ENCODE measurements at regions not wholly inside any gene's neighbourhood (a gene's known extent, or its start where the extent isn't known, plus 50 kb on each side); places are given as distances from the start of the nearest gene placed in this dataset.
"Not testable (repeated sequence)": the region's sequence is repeated elsewhere in the genome, so short reads cannot be mapped to it uniquely, and the experiment has no call there.

DNA sequence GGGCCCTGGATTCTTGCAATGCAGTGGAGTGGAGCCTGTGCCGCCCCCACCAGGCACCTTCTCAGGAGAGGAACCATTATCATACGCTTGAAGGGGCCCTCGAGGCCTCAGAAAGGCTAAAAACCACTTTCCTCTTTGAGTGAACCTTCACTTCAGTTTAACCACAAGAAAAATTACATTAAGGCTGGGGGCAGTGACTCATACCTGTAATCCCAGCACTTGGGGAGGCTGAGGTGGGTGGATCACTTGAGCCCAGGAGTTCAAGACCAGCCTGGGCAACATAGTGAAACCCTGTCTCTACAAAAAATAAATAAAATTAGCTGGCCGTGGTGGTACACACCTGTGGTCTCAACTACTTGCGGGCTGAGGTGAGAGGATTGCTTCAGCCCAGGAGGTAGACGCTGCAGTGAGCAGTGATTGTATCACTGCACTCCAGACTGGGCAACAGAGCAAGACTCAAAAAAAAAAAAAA lies 165.8 kb upstream of the GRK3 start:
- FAIRE-seq: not testable (repeated sequence)

DNA sequence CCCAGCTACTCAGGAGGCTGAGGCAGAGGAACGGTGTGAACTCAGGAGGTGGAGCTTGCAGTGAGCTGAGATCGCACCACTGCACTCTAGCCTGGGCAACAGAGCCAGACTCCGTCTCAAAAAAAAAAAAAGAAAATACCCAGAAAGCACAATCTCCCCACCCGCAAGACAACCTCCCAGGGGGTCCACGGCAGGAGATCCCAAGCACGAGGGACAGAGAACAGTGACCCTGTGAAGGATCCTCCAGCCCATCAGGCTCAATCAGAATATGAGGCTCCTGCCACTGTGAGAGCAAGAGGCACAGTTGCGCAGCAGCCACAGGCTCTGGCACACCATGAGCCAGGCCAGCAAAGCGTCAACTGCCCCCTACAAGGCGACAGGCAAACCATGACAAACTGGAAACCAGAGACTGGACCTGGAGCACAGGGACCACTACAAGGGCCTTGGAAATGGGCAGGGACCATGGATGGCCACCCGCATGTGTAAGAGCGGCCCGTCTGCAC lies 164.8 kb upstream of the GRK3 start:
- no peak for FAIRE-seq

DNA sequence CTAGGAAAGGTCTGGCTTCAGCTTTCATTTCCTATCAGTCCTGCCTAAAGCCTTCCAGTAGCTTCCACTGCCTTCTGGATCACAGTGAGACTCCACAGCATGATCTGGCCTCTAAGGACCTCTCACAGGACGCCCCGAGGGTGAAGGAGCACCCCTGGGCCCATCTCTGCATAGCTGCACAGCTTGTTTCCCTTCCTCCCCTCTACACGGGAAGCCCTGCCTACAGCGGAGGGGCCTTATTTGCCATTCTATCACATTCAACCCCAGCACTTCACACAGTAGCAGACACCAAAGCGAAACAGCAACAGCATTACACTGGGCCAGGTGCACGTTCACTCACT lies 162.3 kb upstream of the GRK3 start:
- FAIRE-seq: no peak

DNA sequence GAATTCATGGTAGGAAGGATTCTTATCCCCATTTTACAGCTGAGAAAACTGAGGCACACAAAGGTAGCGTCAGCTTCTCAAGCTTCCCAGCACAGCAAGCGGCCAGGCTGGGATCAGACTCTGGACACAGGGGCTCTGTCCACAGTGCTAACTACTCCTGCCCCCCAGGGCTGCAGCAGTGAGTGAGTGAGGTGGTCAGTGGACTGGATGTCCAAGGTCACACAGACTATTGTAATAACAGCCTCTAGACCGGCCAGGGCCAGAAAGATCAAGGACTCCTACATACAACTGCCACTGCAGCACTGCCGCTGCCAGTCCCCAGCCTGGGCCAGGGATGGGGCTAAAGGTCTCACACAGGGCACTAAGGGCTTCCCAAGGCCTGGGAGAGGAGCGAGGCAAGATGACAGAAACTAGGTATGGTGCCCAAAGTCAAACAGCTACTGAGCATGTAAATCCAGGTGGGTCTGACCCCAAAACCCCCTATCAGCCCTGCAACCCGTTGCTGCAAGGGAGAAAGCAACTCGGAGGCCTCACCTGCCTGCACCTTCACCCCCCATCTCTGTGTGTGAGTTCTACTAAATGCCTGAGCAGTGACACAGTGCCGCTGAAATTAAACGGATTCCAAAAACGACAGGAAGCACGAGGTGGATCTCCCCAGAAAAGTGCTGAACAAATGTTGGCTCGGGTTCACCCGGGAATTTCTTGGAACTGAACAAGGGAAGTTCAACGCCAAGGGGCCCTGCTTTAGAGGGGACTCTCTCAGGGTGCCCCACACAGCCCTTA lies 161.8 kb upstream of the GRK3 start:
- FAIRE-seq: no peak

DNA sequence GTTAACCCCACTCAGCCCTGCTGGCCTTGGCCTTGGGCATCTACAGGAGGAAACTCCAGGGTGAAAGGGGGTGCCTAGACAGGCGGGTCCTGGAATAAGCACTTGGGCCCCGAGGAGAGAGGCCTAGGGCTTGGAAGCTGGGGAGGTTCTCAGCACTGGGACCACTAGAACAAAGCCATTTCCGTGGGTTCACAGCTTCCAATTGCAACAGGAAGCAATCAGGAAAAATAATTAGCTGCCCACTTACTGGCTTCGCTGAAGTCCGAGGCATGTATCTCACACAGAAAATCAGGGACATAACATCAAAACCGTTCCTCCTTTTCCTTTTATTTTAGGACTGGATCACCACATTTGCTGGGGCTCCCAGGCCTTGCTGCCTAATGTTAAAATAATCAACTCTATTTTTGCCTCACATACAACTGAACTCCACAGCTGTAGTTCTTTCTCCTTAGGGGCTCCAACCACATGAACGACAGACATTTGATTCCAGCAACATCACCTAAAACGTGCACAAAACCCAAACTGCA lies 161.1 kb upstream of the GRK3 start:
- no peak for FAIRE-seq

DNA sequence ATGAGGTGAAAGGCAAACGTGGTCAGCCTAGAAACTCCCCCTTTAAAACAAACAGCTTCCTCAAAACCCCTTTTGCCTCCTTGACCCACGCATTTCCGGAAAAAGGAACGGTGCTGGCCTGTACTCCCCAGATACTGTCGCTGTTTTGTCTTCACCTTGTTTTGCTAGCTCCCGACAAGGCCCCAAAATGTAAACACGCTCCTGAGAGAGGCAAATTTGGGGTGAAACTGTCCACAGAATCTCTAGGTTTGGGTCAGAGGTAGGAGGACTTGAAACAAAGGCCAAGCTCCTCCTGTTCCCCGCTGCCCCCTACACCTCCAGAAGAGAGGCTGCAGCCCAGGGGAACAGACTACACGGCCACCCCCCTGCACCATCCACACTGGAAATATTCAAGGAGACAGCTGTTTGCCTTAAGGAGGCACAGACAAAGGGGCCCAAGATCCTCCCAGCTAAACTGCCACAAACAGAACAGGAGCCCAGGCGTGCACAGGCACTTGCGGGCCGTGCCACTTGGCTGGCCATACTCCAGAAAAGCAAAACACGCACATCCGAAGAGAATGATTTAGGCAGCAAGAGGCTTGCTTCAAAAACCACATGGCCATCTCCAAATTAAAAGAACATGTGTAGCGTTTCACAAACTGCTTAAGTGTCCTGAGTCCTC lies 160.5 kb upstream of the GRK3 start:
- no peak for FAIRE-seq

DNA sequence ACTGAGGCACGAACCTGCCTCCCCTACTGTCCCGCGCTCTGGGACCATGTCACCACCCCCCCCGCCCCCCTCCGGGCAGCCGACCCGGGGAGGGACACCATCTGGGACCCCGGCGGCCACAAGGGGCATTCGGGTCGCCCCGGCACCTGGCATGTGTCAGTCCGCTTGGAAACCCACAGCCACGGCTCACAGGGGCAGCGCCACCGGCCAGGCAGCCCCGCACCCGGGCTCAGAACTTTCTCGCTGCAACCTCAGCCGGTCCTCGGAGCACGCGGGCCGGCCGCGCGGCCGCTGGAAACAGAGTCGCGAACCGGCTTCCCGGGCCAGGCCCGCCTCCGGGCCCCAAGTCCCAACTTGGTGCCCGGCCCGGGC lies 159.9 kb upstream of the GRK3 start:
- FAIRE-seq: no peak

DNA sequence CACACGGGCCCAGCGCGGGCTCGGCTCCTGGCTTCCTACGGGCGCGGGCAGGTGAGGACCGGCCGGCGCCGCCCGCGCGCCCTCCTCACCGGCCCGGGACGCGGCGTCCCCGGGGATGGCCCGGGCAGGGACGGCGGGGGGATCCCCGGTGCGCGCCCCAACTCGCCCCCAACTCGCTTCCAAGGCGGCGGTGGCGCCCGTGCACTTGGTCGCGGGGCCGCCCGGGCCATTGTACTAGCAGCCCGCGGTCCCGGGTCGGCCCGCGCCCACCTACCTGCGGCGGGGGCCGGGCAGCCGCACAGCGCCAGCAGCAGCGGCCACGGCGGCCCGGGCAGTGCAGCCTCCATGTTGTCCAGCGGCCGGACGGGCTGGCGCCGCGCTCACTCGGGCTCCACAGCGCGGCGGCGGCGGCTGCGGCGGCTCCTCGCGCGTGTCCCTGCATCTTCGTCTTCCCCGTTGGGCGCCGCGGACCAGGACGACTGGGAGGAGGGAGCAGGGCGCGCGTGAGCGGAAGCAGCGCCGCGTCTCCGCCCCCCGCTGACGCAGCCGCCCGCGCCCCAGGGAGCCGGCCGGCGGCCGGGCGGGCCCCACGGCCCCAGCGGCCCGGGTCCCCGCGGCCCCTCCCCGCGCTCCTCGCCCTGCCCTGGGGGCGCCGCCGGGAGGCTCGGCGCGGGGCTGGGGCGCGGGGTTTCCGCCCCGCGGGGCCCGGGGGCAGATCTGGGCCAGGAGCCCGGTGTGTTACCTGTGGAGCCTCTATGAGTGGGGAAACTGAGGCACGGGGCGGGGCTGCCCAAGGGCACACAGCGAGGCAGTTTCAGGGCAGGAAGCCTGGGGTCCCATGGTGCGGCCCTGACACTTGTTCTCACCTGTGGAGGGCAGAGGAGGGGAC lies 159.3 kb upstream of the GRK3 start:
- FAIRE-seq: no peak

DNA sequence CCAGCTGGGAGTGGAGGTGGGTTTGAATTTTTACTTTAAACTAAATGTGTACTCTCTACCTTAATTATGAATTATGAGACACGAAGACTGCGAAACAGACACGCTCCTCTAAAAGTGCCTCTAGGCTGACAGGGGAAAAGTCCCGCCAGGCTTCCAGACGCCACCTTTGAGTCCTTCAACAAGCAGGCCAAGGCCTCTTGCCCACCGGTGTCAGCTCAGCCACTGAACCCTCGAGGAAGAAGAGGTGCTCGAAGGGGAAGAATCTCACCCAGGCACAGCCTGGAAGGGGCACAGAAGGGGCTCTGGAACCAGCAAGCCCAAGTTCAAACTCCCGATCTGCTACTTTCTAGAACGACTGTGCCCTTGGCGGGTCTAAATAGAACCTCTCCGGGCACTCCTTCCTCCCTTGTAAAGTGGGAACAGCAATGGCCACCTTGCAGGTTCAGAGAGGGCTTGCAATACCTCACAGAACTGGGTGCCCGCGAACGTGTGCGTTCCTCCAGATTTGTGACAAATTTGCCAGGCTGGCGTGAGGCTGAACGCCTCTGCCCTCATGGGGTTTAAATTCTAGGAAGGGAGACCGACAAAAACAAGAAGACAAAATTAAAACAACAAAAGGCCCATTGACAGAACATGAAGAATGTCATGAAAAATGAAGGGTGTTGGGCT lies 158.5 kb upstream of the GRK3 start:
- no peak for FAIRE-seq

DNA sequence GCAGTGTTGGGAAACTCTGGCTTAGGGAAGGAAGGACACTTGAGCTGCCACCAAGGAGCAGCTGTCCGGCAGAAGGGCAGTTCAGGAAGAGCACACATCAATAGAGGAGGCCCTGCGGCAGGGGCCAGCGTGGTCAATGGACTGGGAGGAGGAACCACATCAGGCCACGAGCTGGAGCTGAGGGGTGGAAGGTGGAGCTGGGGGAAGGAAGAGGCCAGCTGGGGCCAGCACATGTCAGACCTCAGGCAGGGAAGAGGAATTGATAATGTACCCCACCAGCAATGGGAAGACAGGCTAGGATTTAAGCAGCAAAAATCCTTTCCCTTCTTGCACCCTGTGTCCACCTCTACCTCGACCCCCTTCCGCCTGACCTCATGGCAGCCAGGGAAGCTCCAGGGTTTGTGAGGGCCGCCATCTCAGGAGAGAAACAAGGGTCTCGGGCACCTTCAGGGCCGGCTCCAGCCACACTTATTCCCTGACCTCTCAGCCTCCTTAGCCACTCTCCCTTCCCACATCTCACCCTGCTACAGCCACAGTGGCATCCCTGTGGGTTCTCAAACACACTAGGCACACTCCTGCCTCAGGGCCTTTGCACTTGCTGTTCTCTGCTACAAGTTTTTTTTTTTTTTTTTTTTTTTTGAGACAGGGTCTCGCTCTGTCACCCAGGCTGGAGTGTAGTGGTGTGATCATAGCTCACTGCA lies 157.8 kb upstream of the GRK3 start:
- FAIRE-seq: no peak

DNA sequence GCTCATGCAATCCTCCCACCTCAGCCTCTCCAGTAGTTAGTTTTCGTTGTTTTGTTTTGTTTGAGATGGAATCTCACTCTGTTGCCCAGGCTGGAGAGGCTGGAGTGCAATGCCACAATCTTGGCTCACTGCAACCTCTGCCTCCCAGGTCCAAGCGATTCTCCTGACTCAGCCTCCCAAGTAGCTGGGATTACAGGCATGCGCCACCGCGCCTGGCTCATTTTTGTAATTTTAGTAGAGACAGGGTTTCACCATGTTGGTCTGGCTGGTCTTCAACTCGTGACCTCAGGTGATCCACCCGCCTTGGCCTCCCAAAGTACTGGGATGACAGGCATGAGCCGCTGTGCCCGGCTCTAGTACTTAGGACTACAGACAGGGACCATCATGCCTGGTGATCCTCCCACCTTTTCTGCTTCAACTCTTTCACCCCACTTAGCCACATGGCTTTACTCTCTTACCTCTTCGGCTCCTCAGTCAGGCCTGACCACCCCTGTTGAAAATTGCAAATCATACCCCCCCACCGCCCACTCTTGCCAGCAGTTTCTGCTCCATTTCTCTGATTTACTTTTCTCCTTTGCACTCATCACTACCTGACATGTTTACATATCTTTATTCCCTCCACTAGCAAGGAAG lies 157.1 kb upstream of the GRK3 start:
- FAIRE-seq: no peak

DNA sequence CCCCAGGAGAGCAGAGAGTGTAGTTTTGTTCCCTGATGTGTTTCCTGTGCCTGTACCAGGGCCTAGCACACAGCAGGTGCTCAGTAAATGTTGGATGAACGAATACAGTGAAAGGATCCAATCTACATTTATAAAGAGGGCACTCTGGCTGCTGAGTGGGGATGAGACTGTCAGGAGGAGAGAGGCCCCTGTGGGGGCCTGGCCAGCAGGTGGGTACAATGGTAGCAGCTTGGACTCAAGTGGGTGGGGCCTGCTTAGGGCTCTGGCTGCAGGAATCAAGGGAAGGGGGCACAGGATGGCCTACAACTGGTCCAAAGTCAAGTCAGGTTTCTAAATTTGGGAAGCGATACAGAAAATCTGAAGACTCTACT lies 156.6 kb upstream of the GRK3 start:
- no peak for FAIRE-seq

DNA sequence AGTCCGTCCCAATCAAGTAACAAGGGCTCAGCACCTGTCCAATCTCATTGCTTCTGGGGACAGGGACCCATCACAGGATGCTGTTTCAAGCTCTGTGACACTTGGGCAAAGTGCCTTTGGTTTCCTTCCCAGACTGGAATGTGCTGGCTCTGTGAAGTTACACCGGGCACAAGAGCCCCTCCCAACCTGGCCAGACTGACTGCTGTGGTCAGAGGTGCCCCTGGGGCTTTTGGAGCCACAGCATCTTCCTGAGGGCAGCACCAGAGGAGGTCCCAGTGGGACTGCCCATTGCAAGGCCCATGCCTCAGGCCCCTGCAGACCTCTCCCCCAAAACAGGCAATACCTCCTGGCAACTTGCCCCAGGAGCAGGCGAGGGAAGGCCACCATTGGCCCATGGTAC lies 155.2 kb upstream of the GRK3 start:
- FAIRE-seq: no peak

DNA sequence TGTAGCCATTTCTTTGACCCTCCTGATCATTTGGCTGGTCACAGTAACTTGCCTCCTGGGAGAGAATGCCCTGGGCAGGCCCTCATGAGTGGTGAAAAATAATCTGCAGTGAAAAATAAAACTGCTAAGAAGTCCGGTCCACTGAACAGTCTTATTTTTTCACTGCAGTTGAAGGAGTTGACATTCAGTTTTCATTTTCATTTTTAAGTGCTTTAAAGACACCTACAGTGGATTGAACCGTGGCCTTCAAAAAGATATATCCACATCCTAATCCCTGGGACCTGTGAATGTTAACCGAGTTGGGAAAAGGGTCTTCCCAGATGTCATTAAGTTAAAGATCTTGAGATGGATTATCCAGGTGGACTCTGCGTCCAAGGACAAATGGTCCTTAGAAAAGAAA lies 153.6 kb upstream of the GRK3 start:
- no peak for FAIRE-seq

DNA sequence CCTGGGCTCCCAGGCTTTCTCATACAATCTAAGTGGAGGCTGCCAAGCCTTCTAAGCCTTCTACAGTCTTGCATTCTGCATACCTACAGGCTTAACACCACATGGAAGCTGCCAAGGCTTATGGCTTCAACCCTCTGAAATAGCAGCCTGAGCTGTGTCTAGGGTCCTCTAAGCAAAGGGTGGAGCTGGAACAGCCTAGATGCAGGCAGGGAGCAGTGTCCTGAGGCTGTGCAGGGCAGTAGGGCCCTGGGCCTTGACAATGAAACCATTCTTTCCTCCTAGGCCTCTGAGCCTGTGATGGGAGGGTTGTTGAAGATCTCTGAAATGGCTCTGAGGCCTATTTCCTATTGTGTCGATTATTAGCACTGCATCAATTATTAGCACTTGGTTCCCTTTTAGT lies 150.9 kb upstream of the GRK3 start:
- no peak for FAIRE-seq

DNA sequence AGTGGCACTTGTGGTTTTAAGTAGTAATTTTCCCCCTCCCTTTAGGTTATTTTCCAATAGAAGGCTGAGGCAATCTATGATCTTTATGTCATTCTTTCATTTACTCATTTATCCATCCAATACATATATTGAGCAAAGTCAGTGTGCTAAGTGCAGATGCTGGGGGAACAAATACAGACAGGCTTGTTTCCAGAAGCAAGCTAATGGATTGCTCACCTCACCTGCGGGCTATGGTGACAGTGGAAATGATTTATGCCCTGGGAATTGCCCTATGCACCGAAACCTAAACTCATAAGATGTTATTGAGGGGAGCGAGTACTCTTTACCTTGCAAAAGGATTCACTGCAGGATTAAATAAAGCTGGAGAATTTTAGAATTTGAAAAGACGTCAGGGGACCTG lies 148.7 kb upstream of the GRK3 start:
- not testable (repeated sequence) for FAIRE-seq

DNA sequence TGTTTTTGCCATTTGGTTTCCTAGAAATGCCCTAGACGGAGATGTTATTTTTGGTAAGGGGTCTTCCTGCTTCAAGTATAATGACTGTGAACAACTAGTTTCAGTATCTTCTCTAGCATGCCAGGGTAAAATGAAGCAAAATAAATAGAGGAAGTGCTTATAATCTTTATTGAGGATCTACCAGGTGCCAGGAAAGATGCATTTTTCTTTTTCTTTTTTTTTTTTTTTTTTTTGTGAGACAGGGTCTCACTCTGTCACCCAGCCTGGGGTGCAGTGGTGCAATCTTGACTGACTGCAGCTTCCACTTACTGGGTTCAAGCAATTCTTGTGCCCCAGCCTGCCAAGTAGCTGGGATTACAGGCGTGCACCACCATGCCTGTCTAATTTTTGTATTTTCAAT lies 146.6 kb upstream of the GRK3 start:
- FAIRE-seq: not testable (repeated sequence)

DNA sequence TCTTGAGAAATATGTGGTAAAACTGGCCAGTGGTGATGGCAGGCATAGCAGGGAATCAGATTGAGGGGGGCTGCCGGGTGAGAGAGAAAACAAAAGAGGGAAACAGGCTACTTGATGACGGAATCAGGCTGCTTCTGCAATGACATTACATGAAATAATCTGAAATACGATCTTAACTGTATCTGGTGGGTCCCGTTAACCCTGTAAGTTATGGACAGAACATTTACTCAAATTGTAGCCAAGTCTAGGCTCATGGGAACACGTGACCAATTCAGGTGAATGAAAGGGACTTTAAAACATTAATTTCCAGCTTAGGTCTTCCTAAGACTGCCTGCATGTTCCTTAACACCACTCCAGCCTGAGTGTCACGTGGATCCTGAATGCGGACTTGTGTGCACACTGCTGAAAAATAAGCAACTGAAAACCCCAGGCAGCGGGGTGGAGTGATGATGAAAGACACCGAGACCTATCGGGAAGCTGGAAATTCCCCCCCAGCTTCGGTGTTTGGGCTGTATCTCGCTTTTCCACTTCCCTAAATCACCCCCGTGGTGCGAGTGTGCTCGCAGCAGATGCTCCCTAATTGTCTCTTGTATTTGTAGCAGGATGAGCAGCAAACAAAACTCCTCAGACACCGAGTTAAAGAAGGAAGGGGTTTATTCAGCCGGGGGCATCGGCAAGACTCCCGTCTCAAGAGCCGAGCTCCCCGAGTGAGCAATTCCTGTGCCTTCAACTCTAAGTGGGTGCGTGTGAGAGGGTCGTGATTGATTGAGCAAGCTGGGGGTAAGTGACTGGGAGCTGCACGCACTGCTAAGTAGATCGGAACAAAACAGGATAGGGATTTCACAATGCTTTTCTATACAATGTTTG lies 145.0 kb upstream of the GRK3 start:
- no peak for FAIRE-seq

DNA sequence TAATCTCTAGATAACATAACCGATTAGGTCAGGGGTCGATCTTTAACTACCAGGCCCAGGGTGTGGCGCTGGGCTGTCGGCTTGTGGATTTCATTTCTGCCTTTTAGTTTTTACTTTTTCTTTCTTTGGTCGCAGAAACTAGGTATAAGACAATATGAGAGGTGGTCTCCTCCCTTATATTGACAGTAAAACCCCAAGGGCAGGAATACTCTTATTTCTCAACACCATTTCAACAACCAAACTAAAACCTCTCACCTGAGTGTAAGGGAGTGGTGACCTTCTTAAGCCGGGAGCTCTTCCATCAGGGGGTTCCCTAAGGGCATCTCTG lies 144.4 kb upstream of the GRK3 start:
- not testable (repeated sequence) for FAIRE-seq

DNA sequence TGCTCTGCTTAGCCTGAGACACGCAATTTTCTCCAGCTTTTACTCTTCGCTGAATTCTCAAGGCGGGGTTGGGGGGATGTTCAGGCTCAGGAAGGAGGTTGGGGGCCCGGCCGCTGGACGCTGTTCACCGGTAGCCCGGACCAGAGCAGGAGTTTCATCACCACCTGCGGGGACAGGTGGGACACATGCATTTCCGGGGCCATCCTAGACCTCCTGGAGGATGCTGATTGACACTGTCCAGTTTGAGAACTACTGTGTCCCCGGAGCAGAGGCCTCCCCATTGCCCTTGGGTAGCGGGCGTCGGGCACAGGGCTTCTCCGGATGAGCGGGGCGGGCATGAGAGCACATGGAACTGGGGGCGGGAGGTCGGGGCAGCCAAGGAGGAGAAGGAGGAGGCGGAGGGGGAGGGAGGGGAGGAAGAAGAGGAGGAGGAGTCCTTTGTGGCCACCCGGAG lies 144.0 kb upstream of the GRK3 start:
- no peak for FAIRE-seq
